NCI-H226 (cell line): ENCODE measurements at regions not wholly inside any gene's neighbourhood (a gene's known extent, or its start where the extent isn't known, plus 50 kb on each side); places are given as distances from the start of the nearest gene placed in this dataset.

Source experiments
- DNase-seq: peaks from one replicate; pipeline ENCODE4 v3.0.0-alpha.2; 2015

DNA sequence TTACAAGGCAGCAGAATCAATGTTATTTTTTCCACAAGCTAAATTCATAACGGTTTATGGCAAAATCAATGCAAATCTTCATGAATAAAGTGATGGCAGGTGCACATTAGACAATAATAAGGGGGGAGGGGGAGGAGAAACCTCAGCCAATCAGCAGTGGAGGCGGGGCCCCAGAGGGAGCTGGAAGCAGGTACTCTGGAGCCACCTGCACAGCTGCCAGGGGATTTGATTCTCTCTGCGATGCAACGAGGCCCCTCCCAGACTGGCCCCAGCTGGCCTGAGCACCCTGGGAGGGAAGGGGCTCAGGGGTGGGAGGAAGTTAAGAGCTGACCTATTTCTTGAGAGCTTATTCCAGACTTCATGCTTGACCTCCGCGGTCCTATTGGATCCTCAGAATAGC lies 127.8 kb upstream of the IGSF21 start:
- no peak for DNase-seq

DNA sequence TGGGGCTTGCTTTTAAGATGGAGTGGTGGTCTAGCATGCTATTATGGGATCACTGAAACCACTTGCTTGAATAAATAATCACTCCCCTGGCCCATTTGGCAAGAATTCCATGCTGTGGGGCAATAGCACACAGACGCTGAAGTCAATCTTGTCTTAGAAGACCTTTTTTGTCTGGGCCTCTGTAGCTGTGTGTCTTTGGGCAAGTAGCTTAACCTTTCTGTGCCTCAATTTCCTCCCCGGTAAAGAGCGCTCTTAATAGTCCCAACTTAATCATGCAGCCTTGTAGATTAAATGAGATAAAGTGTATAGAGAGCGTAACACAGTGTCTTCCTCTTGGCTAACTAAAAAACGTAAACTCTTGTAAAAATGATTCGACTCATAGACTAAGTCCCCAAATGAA lies 125.4 kb upstream of the IGSF21 start:
- DNase-seq, result no peak

- no peak for DNase-seq
Measured at GRCh38 chr1:17984583-17984982, 123.0 kb upstream of the IGSF21 start.

DNA sequence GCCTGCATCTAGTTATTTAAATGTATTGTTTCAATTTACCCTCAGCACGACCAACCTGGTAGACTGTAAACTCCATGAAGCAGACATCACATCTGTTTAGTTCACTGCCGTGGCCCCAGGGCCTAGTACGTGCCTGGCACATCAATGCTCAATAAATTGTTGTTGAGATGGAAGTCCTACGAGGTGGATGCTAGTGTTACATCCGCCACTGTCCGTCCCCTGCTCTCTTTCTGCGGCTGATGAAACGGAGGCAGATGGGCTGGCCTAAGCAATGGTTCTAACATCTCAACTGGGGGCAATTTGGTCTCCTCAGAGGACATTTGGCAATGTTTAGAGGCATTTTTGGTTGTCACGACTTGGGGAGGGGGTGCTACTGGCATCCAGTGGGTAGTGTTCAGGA lies 121.4 kb upstream of the IGSF21 start:
- no peak for DNase-seq

GRCh38 chr1:17990401-17990800 lies 117.2 kb upstream of the IGSF21 start:
- no peak for DNase-seq

GRCh38 chr1:17991996-17992395 lies 115.6 kb upstream of the IGSF21 start:
- no peak for DNase-seq

- no peak for DNase-seq
Measured at GRCh38 chr1:17992800-17993199, 114.8 kb upstream of the IGSF21 start.

DNA sequence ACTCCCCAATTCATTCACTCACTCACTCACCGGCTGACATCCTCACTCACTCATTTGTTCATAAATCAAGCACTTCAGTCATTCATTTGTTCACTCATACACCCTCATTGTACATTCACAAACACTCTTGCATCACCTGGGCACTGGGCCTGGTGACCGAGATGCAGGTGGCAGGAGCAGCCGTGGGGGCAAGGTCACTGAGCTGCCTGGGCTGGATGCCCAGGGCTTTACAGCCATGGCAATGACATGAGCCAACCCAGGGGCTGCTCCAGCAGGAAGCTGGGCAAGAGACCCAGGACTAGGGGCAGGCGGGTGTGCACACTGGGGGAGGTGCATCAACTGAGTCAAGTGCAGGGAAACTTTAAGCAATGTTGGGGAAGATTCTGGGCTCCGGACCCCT lies 113.6 kb upstream of the IGSF21 start:
- no peak for DNase-seq

- no peak for DNase-seq
Measured at GRCh38 chr1:17995480-17995879, 112.1 kb upstream of the IGSF21 start.

DNA sequence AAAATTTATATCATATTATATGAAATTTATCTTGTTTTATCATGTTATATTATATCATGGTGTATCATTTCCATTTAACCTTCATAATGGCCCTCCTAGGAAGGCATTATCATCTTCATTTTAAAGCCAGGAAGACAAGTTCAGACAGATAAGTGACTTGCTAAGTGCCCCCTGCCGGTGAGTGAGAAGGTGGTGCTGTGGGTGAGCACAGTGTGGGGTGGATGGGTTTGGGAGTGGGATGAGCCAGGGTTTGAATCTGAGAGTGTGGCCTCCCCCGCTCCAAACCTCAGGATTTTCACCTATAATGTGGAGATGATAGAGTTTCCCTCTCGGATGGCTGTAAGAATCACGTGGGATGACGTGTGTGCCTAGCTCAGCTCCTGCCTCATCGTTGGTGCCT lies 108.7 kb upstream of the IGSF21 start:
- DNase-seq, result peak; percentile 6

DNA sequence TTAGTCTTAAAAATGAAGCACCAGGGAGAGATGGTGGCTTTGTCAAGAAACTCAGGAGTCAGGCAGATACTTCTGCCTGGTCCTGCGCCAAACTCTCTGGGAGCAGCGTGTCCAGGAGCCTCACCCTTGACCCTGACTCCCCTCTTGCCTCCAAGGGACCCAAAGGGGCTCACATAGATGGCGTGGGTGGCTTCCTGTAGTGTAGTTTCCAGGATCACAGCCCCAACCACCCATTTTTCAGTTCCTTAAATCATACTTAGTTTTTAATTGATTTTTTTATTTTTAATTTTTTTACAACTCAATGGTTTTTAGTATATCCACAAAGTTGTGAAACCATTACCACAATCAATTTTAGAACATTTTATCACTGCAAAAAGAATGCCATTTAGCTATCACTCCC lies 107.7 kb upstream of the IGSF21 start:
- no peak for DNase-seq

GRCh38 chr1:18001725-18002124 lies 105.9 kb upstream of the IGSF21 start:
- DNase-seq, result no peak

- no peak for DNase-seq
Measured at GRCh38 chr1:18004278-18004677, 103.3 kb upstream of the IGSF21 start.

DNA sequence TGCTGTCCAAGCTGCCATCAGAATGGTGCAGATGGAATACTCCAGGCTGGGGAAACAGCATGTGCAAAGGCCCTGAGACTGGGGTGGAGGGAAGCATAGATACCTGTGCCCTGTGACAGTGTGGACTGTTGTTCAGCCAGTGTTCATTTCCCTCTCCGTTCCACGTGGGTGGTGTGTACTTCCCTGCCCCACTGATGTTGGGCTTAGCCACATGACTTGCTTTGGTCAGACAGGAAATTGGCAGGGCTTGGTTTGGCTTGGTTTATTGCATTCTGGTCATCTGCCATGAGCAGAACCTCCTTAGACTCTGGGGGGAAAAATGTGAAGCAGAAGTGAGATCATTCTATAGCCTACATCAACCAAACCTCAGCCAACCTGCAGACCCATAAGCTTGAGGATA lies 102.4 kb upstream of the IGSF21 start:
- DNase-seq, result no peak

- DNase-seq, result no peak
Measured at GRCh38 chr1:18007391-18008041, 100.1 kb upstream of the IGSF21 start.

DNA sequence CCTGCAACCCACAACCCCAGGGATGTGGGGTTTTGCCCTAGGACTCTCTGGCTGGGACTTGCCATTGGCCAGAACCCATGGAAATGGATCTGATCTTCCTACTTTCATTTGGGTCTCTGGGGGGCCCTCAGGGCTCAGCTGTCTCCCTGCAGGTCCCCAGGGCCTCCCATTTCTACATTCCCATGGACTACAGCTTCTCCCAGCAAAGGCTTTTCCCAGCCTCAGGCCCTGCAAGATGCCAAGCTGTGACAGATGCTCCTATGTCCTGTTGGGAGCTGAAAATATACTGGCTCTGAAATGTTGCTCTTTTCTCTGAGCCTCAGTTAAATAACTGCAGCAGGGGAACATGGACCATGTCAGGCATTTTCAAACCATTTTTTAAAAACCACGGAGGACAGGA lies 99.5 kb upstream of the IGSF21 start:
- DNase-seq, result no peak

- DNase-seq, result no peak
Measured at GRCh38 chr1:18009055-18009454, 98.5 kb upstream of the IGSF21 start.

DNA sequence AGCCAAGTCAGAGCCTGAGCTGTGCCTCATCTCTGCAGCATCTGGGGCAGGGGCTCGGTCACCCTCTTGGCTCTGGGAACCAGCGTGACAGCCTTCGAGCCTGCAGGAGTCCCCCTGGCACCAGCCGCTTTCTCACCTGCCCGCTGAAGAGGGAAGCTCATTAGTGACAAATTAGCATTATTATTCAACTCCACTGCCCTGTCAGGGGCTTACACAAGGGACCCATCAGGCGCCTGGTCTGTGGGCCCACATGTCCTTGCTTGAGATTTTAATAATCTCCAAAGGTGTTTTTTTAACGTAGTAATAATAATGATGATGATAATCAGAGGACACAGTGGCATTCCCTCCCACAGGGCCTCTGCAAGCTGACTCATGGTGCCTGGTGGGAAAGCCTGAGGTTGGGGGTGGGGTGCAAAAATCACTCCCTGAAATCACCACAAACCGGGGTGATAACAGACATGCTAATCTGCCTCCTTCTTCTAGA lies 98.1 kb upstream of the IGSF21 start:
- no peak for DNase-seq

DNA sequence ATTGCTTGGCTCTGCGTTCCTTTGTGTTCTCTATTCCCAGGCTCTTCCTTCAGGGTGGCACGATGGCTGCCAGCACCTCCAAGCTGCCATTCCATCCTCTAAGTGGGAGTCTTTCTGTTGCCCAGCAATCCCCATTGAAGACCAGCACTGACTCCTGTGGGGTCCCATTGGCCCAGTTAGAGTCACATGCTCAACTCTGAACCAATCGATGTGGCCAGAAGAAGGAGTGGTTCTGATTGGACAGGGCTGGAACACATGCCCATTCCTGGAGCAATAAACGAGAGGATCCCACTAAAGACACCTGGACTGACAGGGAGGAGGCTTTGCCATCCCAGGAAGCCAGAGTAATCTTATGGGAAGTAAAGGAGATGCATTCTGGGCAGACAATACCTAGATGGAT lies 97.2 kb upstream of the IGSF21 start:
- no peak for DNase-seq

- DNase-seq, result no peak
Measured at GRCh38 chr1:18010945-18011344, 96.7 kb upstream of the IGSF21 start.

DNA sequence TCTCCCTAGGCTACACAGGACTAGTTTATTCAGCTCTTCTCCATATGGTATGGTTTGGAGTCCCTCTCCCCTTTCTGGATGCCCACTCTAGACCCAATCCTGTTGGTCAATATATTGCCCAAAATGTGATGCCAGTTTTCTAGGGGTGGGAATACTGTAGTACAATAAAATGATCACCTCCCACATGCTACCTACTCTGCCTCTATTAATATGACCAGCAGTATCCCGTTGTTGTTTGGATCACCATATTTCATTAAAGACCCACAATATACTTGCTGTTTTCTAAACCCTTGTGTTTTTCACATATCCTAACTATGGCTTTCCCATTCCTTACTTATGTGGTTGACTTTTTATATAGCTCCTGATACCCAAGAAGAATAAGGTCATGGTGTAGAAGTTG lies 95.9 kb upstream of the IGSF21 start:
- DNase-seq, result no peak

DNA sequence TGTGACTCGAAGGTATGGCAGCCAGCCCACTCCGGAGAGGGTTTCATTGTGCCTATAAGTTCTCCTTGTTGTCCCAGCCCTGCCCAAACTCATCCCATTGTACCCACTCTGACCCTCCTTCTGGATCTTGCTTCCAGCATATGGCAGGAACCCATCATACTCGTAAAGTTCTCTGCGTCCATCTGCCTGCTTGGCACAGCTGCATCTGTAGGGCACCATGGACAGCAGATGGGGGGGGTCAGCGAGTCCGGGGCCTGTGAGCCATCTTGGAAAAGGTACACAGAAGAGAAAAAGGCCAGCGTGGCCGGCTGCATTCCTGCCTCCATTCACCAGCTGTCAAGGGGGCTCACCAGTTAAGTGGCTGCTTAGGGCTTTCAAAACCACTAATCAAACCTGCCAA lies 94.9 kb upstream of the IGSF21 start:
- DNase-seq, result no peak

GRCh38 chr1:18013216-18013615 lies 94.4 kb upstream of the IGSF21 start:
- no peak for DNase-seq

DNA sequence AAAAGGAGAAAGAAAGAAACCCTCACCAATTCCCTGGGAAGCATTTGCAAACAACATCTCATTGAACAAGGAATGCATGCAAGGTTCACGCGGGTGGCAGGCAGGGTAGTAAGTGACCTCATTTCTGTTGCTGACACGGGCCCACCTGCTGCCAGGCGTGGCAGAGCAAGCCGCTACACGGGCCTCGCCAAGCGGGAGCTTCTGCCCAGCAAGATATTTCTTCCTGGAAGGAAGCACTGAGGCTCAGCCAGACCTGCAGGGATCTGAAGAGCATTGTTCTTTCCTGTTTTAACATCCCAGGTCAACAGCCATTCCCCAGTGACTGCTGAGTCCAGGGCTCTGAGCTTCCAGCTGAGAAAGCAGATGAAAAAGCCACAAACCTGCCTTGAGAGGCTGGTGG lies 91.9 kb upstream of the IGSF21 start:
- no peak for DNase-seq

DNA sequence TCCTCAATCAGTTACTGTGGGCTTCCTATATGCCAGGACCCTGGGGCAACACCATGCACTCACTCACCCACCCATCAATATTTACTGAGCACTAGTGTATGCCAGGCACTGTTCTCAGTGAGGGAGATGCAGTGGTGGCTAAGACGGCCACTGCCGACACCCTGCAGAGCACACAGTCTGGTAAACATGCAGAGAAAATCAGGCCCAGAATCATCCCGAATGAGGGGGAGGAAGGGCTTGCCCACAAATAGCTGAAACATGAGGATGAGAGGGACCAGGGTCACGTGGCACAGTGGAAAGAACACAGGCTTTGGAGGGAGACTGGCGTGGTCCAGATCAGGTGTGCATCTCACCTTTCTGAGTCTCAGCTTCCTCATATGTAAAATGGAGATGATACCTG lies 89.2 kb upstream of the IGSF21 start:
- DNase-seq, result no peak
